ENCODE measurements at regions not wholly inside any gene's neighbourhood (a gene's known extent, or its start where the extent isn't known, plus 50 kb on each side); places are given as distances from the start of the nearest gene placed in this dataset.

DNA sequence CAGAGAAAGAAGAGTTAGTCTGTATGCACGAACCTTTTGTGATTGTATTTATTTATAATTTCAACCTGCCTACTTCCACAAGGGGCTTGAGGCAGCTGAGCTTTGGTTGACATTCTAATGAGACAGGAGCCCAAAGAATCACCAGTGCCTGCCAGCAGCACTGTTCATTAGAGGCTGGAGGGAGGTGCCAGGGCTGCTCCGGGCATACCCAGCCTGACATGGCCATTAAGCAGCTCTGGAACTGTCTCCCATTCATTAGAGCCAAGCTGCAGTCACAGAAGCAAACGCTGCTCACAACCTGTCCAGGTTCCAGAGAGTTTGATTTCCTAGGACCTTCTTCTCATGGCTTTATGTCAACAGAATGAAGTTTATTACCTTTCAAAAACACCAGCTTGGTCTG is 425.5 kb downstream of the RFC3 start:
- no peak for DNase-seq (ENCODE audit: low read depth in 2 of 2)

DNA sequence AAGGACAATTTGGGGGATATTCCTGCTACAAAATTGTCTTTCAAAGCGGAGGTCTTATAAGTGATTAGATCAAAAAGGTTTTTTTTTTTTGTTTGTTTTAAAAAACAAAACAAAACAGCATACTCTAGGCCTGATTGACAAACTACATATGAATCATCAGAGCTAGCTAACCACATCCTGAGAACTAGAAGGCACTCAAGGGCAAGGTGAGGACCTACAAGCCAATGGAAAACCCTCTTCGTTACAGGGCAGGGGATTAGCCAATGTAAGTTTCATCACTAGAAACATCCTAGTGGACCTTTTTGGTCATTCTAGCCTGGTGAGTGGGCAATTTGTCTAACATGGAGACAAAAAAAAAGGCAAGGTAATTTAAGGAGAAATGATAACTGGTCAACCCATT is 428.6 kb downstream of the RFC3 start:
- DNase-seq (ENCODE audit: low read depth in 2 of 2): no peak

DNA sequence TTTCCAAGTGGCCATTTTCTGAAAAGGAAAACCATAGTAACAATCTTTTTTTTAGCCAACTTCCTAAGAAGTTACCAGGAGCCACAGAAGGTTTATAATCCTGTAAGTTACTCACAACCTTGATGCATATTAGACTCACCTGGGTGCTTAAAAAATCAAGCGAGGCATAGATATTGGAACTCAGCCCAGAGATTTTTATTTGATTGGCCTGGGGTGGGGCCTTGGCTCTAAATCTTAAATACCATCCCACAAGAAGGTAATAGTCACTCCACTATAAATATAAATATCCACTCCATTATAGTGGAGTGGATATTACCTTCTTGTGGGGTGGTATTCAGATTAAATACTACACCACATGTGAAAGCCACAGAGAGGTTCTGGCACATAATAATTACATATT is 429.6 kb downstream of the RFC3 start:
- DNase-seq (ENCODE audit: low read depth in 2 of 2): no peak

DNA sequence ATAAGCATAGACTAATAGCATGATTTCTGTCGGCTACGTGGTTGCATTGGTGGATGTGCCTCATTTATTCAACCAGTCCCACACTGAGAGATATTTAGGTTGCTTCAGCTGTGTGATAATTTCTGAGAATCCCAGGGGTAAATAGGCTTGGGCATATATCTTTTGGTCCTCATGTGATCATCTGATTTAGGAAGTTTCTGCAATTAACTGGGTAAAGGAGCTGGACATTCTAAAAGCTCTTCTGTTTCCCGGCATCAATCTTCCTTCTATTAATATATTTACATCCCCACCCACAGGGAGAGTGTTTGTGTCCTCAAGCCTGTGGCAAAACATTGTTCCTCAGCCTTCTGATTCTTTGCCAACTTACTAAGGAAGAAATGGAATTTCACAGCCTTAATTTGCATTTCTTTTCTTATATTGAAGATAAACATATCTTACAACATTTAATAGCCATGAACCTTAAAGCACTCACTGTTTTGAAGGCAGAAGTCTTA is 431.6 kb downstream of the RFC3 start:
- no peak for DNase-seq (ENCODE audit: low read depth in 2 of 2)

DNA sequence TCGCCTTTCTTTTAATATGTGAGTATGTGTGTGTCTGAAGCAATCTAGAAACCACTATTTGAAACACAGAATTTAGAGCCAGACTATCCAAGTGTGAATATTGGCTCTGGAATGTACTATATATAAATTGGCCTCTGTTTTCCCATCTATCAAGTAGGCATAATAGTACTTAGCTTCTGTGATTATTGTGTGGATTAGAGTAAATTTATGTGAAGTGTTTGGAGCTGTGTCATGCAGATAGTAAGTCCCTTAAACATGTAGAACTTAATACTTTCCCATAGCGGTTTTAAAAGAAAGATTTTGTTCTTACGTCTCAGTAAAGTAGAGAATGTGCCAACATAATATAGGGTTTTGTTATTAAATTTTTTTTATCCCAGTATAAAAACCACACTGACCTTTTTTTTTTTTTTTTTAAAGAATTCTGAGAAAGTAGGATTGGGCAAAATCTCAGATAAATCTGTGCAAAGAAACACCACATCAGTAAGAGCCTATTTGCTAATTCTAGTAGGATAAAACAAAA is 432.3 kb downstream of the RFC3 start:
- no peak for DNase-seq (ENCODE audit: low read depth in 2 of 2)

DNA sequence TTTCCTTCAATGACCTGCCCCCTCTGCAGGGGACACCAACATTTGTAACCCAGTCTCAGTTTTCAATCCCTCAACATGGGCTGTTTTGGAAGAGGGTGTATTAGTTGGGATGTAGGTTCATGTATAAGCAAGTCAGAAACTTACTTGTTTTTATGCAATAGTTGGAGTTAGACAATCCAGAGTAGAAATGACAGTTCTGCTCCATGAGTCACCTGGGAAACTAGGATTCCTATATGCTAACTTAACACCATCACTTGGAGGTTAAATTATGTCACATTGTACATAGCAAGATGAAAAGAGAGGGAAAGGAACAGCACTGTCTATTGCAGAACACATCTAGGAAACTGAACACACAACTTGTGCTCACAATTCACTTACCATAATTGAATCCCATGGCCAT is 436.4 kb downstream of the RFC3 start:
- DNase-seq (ENCODE audit: low read depth in 2 of 2): no peak

DNA sequence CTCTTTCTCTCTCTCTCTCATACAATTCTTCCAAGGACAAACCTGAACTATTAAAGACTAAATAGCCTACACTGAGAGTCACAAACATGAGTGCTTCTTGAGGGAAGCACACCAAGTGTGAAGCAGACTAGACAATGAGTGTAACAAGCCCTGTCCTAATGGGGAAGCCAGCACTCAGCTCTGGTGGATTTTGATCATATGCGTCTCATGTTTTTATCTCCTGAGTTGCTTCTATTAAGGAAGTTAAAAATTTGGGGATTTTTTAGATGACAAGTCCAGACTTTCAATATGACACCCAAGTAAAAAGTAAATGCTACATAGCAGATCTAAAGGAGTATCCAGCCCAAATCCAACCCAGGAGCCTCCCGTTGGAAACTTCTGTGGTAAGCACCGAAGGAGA is 437.8 kb downstream of the RFC3 start:
- DNase-seq (ENCODE audit: low read depth in 2 of 2): no peak

DNA sequence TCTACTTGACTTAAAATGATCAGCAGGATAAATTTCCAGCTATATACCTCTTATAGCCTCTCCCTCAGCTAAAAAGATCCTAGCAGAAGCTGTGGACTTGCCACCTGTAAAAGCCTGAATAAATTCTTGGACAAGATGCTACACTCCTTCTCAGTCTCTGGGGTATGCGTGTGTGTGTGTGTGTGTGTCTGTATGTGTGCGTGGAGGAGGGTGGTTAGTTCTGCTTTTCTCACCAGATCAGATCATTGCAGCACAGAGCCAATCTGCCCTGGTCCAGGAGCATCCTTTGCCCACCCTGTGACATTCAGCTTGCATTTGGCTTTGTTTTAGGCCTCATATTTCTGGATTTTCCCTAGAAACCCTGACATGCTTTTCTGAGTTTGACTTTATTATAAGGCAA is 438.3 kb downstream of the RFC3 start:
- DNase-seq (ENCODE audit: low read depth in 2 of 2): no peak

DNA sequence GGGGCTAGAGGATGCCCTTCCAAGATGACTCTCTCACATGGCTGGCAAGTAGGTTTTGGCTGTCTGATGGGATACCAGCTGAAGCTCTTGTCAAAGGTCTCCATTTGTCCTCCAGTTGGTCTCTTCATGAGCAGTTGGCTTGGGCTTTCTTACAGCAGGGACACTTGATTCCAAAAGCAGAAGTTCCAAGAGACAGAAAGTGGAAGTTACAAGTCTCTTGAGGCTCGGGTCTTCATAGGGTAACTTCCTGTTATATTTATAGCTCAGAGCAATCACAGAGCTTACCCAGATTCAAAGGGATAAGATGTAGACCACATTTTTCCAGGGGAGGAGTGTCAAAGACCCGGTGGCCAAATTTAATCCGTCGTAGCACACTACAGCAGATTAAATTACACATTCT is 440.0 kb downstream of the RFC3 start:
- no peak for DNase-seq (ENCODE audit: low read depth in 2 of 2)

DNA sequence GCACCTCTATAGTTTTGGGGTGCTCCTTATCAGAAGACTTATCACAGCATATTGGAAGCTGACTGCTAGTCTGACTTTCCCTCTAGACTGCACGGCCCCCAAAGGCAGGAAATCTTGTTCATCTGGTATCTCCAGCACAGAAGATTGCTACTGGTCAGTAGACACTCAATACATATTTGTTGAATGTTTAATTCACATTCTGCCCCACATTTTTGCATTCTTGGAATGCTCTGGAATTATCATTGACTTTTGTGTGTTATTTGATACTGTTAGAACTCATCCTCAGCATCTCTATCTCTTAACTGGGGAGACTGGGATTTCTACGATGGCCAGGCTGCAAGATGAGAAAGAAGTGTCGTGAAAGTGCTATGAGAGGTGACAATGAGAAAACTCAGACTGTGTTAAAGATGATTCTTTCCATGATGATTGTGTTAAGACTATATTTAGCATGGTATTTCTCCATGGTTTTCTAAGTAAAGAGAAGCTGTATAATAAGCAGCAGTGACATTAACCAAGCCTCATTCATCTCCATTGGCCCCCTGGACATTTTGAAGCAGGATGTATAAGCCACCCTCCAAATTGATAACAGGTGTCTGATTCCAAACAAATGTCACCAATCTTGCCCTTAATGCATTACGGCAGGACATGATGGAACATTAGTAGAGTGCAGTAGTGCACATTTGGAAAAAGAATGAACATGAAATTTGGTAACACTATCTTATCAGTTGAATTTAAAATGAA is 440.9 kb downstream of the RFC3 start:
- DNase-seq (ENCODE audit: low read depth in 2 of 2): no peak

DNA sequence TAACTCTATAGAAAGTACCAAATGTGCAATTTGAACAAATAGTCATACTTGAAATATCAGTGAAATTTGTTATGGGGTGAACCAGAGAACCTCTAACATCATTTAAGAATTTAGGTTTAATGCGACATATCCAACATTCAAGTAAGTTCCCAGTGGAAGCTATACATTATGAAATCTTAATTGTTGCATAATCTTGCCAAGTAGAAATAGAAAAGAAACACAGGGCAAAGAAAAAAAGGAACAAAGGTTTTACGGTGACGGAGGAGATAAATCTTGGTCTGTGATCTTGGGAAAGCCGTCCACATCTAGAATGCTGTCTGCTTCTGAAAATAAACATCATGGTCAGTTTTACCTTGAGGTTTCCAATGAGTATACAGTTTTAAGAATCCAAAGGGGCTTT is 445.7 kb downstream of the RFC3 start:
- no peak for DNase-seq (ENCODE audit: low read depth in 2 of 2)

DNA sequence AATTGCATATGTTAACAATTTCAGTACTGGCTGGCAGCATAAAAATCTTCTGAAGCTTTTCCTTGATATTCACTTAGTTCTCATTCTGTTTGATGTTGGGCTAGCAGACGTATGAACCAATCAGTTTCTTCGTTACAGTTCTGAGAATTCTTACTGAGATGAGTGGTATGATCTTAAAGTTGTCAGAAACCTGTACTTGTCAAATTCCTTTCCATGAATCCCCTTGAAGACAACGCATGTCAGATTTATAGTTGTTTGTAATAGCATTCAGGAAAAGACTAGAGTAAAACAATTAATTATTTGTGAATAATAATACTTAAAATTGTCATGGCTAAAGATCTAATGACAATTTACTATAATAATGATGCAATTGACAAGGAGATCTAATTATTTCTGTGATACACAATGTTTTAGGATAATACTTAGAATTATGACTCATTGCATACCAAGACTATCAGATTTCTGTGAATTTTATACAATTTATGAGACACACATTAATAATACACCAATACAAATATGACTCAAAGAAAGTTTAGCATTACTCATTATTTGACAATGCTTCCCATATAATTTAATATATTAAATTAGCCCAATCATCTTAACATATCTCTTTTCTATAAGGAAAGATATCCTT is 447.2 kb downstream of the RFC3 start:
- DNase-seq (ENCODE audit: low read depth in 2 of 2): no peak

DNA sequence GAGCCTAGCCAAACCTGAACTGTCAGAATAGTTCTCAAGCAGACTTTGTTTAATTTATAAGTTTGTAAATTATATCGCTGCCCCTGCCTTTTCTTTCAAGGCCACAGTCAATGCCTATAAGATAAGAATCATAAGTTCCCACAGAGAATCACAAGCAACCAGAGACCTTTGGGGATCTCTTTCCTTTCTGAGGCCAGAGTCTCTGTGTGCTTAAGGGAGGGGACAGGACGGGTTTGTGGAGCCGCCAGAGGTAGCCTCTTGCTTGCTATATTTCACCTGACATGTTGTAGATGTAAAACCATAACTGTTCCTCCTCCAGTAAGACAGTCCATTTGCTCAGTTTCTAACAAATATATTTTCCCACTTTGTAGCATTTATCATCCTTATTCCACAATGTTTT is 458.8 kb downstream of the RFC3 start:
- DNase-seq (ENCODE audit: low read depth in 2 of 2): no peak

DNA sequence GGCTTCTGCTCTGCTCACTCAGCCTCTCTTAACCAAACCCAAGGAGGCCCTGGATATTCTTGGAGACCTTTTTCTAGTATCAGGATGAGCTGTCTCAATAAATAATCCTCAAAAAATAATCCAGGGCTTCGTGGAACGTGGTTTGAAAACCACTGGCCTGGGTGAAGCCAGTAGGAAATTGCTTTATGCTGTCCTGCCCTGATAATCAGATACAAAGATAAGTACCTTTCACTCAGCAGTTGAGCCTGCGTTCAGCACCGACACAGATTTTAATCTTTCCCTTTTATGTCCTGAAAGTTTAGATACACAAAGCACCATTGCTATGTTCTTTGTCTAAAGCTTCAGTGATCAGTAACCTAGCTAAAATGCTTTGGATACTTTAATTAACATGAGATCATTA is 460.0 kb downstream of the RFC3 start:
- no peak for DNase-seq (ENCODE audit: low read depth in 2 of 2)

DNA sequence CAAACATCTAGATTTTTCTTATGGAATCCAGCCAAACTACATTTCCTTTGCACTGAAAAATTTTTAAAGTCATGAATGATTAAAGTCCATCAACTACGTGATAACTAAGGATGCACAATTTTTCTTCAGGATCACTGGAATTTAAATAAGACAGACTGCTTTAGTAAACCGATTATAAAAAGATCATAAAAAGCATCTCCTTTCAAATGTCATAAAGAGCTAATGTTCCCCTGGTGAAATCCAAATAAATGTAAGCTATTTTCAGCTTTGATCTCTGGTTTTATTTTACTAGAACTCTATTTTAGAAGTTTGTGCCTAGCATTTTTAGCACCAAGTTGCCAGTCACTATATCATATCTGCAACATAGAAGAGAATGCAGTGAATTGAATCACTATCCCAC is 460.8 kb downstream of the RFC3 start:
- no peak for DNase-seq (ENCODE audit: low read depth in 2 of 2)

DNA sequence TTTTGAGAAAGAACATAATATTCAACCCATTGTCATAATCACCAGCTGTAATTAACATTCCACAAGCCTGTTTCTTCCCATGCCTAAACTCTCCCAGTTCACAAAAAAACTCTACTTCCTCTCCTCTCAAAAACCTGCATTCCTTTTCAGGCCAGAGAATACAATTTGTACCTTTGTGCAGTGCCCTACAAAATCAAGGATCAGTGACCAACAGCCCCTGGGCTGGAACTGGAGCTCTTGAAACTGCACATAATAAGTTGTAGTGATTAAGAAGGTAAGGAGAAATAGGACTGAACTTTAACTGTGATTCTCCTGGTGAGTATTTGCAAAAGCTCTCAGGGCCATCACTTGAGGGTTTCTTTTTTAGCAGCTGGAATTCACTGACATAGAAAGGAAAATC is 472.7 kb downstream of the RFC3 start:
- DNase-seq (ENCODE audit: low read depth in 2 of 2): no peak

DNA sequence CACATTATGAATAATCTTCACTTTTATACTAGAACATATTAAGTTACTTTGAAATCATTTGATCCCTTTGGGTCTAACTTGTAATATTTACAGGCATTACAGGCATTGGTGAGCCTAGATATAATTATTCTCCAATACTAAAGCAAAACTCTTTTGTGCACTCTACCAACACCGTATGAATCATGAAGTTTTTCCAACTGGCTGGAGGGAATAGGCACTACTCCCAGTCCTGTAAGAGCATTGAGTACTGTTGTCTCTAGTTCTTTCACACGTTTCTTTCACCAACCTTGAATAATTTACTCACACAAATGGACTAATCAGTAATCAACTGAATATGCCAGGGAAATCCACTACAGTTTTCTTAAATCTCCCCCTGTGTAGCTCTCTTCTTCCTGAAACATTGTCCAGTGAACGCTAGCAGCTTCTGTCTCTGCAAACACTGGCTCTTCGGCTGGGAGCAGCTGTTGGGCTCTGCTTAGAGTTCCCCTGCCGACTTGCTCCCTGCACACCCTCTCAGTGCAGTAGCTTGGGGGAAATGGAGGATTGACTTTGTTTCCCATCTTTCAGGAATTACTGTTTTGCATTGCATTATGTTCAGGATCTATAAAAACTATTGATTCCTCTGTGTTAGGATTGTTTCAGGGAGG is 476.7 kb downstream of the RFC3 start:
- DNase-seq (ENCODE audit: low read depth in 2 of 2): no peak

DNA sequence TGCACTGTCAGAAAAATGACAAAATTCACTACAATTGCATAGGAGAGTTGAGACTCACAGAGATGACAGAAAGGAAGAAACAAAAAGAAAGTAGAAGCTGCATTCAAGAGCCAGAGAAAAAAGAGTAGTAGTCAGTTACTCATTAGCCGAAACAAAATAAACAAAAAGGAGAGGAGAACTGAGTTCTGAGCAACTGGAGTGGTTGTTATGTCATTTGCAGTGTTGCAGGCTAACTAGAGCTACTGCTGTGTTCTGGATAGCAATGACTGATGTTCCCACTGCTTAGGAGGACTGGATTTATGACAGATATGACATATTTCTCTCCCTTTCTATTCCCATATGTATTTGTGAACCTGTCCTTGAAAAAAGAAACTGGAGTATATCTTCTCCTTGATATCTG is 482.6 kb downstream of the RFC3 start:
- no peak for DNase-seq (ENCODE audit: low read depth in 2 of 2)

DNA sequence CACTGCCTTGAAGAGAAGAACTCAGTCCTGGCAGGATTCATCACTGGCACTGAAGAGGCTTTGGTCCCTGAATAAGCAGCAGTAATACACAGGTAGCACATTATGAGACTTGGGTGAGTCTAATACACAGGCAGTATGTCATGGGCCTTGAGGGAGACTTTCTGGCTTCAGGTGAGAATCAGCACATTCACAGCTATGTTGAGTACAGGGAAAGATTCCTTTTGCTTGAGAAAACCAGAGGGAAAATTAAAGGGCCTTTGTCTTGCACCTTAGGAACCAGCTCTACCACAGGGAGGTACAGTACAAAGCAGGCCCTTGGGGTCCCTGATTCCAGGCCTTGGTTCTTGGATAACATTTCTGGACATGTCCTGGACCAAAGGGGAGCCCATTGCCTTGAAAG is 484.6 kb downstream of the RFC3 start:
- no peak for DNase-seq (ENCODE audit: low read depth in 2 of 2)

DNA sequence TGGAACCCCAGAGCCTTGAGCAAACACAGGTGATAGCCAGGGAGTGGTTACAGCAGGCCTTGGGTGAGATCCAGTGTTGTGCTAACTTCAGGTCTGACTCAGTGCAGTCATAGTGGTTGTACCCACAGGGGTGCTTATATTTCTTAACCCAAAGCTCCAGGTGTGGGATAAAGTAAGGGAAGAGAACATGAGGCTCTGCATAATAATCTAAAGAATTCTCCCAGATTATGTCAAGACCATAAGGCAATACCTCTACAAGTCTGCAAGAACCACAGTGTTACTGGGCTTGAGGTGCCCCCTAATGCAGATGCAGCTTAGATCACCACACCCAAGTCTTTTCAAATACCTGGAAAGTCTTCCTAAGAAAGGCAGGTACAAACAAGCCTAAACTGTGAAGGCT is 485.4 kb downstream of the RFC3 start:
- no peak for DNase-seq (ENCODE audit: low read depth in 2 of 2)

DNA sequence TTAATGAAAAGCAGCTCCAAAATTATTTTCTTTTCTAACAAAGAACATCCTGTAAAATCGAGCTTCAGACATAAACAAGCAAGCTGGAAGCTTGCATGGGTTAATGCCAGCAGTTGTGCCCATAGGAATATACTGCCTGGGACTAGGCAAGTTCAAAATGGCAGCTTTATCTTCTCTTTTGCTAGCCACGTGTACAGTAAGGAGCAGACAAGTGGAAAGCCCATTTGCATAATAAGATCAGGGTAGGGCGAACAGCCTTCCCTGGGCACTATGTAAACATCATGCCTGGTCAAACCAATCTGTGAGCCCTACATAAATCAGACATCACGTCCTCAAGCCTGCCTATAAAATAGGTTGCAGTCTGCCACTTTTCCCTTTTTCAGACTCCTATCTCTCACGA is 489.7 kb downstream of the RFC3 start:
- DNase-seq (ENCODE audit: low read depth in 2 of 2): no peak

DNA sequence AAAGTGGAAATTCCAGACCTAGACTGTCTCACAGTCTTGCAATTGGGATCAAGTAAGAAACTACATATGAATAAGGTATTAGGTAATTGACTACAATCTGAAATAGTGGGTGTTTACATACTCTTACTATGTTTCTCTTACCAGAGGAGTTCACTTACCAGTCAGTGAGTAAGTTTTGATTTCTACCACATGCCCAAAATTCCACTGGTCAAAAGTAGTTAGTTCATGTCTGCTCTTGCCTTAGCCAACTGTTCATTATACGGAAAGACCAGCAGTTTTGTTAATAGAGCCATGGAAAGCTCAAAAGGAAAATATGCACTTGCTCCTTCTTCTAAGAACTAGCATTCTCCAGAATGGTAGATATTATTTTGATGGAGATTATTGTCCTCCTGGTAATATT is 490.8 kb downstream of the RFC3 start:
- DNase-seq (ENCODE audit: low read depth in 2 of 2): no peak

DNA sequence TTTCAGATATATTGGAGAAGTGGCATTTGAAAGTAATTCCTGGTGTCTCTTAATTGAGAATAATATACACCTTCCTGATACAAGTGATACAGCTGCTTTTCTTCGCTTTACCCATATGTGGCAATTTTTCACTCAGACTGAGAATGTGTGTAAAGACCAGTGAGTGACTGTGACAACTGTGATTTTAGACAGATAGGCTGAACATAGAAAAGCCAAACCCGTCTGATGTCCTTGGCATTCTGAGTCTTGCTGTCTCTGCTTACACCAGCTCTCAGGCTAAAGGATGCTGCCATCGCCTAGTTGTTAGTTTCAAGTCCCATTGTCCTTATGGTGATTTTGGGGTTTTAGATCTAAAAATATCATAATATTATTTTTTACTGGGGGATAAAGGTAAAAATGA is 492.6 kb downstream of the RFC3 start:
- no peak for DNase-seq (ENCODE audit: low read depth in 2 of 2)
